ENCODE measurements at regions not wholly inside any gene's neighbourhood (a gene's known extent, or its start where the extent isn't known, plus 50 kb on each side); places are given as distances from the start of the nearest gene placed in this dataset.

DNA sequence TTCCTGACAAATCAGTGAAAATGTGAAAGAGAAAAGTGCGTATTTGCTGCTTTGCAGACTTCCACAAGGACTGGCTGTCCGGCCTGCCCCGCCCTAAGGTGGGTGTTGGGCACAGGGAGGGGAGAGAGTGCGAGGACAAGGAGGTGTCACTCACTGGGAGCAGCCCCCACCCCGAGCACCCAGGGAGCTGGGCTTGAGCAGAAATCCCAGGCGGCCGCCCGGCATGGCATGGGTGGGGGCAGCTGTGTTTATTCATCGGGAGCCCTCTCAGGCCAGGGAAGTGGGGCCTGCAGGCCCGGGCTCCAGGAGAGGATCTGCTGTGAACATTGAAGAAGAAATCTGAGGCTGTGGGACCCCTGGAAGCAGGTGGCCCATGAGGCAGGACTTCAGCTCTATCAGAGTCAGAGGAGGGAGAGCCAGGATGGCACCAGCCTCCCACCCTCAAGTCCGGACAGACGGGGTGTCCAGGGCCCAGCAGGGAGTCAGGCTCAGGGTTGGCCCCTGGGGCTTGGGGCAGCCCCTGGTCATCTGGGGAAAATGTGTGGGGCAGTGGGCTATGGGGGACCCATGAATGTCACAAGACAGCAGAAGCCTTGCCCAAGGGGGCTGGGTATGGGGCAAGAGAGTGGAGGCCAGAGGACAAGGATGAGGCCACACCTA is 164.4 kb upstream of the PPP2R2D start:
- no peak for DNase-seq (ENCODE audit: low read depth)

DNA sequence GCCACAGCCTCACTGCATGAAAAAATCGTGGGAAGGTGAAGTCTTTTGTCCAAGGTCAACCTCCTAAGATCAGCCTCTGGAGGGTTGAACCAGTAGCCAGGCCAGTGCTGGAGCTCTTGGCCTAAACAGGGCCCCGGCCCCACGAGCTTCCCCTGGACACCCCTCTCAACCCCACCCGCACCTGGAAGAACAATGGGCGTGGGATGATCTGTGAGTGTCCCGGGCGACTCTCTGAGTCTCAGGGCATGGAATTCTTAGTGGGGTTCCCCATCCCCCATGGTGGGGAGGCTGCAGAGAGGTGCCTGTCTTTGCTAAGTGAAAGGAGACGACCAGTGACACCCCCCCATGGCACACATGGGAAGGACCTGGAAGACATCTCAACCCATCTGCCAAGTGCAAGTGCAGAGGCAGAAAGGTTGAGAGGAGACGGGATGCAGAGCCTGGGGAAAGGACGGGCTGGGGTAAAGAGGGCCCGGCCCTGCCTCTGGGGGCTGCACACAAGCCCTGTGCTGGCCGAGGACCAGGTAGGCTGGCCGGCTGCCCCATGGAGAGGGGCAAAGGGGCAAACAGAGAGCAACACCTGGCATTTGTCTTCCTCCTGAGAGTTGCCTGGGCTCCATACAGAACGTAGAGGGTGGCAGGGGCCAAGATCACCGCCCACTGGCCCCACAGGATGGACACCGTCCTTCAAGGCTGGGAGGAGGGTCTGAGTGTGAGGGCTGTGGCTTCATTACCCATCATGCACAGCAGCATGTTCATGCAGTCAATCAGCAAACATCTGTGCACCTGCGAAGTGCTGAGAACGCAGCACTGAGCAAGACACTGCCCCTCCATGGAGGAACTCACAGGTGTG is 163.0 kb upstream of the PPP2R2D start:
- no peak for DNase-seq (ENCODE audit: low read depth)

DNA sequence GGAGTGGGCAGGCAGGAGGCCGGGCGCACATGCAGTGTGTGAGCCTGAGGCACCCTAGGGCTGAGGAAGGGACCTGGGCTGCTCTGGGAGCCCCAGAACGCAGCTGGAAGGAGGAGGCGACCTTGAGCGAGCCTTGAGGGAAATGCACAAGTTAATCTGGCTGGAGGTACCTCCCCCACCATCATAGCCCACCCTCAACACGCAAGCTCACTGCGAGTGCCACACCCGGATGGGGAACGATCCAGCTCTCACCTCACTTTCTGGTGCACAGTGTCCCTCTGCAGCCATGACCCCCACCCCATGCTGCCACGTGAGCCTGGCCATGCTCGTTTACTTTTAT is 162.4 kb upstream of the PPP2R2D start:
- DNase-seq (ENCODE audit: low read depth) = no peak

DNA sequence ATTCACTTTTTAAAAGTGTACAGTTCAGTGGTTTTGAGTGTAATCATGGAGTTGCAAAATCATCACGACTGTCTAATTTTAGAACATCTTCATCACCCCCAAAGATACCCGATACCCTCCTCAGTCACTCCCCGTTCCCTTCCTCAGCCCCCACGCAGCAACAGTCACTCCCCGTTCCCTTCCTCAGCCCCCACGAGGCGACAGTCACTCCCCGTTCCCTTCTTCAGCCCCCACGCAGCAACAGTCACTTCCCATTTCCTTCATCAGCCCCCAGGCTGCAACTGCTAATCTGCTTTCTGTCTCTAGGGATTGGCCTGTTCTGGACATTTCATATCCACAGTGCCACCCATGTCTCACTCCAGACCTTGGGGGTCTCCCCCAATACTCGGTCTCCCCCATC is 161.6 kb upstream of the PPP2R2D start:
- DNase-seq (ENCODE audit: low read depth) = no peak

DNA sequence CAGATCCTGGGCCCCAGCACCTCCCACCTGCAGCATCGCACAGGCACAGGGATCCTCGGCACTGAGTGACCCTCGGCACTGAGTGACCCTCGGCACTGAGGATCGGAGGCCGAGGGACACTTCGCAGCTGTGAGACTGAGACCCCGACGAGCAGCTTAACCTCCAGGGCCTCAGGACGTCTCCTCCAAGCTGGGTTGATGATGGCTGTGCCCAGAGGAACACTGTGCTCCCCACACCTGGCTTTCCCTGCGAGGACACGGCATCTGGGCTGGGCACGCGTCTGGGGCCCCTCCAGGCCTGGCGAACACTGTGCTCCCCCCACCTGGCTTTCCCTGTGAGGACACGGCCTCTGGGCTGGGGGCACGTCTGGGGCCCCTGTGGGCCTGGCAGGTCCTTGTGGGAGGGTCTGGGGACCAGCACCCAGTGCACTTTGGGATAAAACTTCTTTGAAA is 158.3 kb upstream of the PPP2R2D start:
- no peak for DNase-seq (ENCODE audit: low read depth)

DNA sequence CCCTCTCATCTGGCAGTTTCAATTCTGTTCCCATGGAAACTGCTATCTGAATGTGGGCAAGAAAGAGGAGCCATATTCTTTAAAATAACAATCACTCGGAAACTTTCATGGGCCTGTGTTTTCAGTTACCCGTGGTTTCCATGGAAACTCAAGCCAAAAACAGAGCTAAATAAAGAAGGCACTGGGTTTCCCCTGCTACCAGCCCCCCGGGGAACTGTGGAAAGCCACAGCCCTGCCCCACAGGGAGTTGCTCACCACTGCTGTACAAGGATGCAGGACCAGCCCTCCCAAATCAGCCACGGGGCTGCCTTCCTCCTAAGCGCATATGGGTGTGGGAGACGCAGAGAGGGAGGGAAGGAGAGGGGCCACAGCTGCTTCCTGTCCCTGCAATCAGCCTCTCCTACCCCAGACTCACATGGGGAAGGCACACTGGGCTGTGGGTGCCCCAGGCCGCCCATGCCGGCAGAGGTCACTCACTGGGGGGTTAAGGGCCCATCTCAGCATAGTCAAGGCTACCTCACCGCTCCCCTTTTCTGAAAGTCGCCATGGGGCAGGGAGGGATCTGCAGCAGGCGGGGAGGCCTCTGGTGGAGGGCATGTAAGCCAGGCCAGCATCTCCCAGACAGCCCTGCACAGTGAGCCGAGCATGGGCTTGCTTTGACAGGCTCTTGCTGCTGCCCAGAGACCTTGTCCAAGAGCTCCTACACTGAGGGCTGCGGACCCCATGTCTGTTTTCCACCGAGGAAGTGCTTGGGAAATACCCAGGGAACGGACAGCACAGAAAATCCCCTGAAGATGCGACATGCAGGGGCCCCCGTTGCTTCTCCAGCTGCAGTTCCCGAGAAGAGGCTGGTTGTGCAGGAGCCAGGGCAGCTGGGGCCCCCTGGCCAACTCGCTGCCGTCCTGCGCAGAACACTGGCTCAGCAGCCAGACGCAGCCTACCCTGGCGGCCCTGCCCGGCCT is 157.3 kb upstream of the PPP2R2D start:
- DNase-seq (ENCODE audit: low read depth) = no peak

DNA sequence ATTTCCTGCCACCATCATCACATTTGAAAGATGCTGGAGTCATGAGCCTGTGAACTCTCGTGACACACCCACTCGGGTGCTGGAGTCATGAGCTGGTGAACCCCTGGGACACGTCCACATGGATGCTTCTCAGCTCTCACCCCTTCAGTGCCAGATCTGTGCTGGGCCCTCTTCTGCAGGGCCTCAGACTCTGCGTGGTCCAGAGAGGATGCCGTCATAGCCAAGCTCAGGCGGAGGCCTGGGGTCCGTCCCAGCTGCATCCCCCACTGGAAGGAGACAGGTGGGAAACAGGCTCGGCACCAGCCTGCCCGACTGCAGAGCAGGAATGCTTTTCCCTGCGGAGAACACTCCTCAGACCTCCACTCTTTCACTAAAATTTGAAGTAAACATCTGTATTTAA is 156.5 kb upstream of the PPP2R2D start:
- DNase-seq (ENCODE audit: low read depth) = no peak

DNA sequence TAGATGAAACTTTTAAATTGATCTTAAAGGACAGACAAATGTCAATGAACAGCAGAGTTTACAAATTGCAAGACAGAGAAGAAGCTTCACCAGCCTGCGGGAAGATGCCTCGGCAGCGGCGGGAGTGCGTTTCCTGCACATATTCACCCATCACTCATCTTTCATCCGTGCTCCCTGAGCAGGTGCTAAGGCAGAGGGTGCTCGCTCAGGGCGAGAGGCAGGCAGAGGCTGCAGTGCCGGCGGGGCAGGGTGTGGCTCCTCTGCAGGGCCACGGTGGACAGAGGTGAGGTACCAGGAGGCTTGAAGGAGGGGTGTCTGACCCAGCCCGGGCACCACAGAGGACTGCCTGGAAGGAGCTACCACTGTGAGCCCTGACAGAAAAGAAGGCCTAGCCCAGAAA is 155.2 kb upstream of the PPP2R2D start:
- no peak for DNase-seq (ENCODE audit: low read depth)

DNA sequence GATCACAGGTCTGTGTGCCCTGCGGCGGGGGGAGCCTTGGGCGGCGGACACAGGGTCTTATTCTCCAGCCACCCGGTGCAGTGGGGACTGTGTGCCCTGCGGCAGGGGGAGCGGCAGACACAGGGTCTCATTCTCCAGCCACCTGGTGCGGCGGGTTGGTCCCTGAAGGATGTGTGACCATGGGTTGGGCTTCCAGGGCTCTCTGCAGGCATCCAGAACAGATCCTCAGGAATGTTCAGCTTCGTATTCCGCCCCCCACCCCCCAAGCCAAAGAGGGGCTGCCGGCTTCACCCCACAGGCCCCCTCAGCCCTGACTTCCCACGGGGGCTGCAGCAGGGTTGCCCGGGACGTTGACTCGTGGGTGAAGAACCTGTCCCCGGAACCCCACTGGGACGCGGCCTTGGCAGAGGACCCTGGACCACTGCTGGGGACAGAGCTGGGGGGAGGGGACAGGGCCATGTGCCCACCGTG is 154.5 kb upstream of the PPP2R2D start:
- no peak for DNase-seq (ENCODE audit: low read depth)

DNA sequence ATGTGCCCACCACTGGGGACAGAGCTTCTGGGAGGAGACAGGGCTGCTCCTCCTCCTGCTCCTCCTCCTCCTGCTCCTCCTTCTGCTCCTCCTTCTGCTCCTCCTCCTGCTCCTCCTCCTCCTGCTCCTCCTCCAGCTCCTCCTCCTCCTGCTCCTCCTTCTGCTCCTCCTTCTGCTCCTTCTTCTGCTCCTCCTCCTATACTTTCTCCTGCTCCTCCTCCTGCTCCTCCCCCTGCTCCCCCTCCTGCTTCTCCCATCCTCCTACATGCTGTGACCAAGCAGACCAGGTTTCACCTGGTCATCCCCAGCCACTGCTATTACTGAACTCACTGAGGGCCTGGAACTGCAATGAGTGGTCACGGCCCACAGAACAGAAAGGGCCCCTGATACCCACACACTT is 154.0 kb upstream of the PPP2R2D start:
- no peak for DNase-seq (ENCODE audit: low read depth)

DNA sequence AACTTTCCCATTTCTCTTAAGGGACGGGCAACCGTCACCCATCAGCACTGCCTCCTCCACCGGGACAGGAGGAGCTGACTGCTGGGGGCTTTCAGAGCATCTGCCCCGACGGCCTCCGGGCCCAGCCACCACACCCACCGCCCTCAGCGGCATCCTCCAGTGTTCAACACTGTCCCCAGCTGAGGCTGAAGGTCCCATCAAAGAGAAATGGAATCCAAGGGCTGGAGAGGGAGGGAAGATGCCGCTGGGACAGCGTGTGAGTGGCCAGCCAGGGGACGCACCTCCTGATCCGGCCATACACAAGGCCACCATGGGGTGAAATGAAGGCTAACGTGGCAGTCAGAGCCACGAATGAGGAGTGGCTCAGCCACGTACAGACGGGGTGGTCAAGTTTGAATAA is 153.6 kb upstream of the PPP2R2D start:
- no peak for DNase-seq (ENCODE audit: low read depth)

DNA sequence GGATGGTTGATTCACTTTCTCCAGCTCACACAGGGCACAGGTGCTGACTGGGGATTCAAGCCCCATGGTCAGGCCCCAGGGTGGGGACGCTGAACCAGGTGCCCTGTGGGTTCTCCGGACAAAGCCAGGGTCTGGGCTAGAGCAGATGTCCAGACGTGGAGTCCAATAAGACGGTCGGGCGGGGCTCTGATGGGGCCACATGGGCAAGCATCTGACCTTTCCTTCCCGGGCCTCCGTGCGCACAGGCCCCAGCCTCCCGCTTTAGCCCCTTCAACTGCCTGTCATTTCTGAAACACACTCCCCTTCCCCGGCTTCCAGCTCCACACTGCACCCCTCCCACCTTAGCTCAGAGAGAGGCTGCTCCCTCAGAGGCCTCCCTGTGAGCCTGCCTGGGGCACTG is 153.0 kb upstream of the PPP2R2D start:
- no peak for DNase-seq (ENCODE audit: low read depth)

DNA sequence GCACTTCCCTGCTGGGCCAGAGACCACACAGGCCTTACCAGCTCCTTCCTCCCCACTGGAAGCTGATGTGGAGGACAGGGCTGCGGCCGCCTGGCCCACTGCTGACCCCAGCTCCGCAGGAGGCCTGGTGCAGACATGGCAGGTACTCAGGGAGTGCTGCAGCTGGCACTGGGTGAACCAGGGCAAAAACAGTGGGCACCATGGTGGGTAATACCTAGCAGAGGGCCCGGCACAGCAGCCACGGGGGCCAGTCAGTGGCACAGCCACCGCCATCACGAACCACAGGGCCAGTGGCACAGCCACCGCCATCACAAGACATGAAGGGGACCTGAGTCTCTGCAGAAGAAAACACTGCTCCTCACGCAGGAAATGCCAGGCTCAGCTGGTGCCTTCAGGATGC is 152.6 kb upstream of the PPP2R2D start:
- DNase-seq (ENCODE audit: low read depth) = no peak

DNA sequence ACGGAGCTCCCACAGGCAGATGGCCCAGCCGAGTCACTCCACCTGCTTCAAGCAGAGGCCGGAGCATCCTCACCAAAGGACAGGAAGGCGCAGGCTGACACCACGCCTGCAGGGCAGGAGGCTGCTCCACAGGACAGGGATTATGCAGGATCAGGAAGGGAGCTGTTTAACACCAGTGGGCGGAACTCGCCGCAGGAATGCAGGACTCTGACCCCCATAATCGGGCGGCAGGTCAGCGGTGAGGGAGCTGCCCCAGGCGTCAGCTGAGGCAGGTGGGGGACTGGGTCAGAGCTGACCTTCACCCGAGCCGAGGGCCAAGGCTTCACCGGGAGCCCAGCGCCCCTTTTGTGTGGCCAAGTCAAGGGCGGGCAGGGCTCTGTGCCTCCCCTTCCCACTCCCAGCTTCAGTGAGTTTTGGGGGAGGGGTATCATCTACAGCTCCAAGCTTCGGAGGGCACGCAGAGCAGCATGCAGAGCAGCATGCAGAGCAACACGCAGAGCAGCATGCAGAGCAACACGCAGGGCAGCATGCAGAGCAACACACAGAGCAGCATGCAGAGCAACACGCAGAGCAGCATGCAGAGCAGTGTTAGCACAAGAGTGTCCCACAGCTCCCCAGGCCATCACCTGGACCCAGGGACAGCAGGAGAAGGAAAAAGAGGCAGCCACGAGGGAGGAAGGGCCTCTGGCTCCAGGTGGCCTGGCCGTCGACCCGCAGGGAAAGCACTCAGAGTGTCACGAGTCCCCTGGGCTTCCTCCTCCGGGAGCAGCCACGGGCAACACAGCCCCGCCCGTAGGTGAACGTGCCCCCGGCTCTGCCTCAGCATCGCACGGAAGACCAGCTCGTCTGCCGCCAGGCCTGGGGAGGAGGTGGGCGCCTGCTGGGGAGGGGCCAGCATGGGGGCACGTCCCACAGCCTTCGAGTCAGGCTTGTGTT is 151.7 kb upstream of the PPP2R2D start:
- DNase-seq (ENCODE audit: low read depth) = no peak

DNA sequence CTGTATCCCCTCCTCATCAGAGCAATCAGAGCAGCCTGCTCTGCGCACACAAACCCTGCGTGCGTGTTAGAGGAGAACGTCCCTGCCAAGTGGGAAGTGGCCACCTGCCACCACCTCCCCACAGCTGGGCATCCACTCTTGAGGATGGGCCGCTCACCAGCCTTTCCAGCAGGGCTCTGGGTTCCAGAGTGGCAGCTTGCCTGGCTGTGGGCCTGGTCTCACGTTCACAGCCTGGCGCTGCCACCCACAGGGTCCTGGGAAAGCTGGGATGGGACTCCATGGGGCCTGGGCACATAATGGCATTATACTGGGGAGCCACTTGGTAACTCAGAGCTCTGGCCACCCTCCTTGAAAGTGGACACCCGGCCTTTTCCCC is 151.1 kb upstream of the PPP2R2D start:
- DNase-seq (ENCODE audit: low read depth) = no peak

DNA sequence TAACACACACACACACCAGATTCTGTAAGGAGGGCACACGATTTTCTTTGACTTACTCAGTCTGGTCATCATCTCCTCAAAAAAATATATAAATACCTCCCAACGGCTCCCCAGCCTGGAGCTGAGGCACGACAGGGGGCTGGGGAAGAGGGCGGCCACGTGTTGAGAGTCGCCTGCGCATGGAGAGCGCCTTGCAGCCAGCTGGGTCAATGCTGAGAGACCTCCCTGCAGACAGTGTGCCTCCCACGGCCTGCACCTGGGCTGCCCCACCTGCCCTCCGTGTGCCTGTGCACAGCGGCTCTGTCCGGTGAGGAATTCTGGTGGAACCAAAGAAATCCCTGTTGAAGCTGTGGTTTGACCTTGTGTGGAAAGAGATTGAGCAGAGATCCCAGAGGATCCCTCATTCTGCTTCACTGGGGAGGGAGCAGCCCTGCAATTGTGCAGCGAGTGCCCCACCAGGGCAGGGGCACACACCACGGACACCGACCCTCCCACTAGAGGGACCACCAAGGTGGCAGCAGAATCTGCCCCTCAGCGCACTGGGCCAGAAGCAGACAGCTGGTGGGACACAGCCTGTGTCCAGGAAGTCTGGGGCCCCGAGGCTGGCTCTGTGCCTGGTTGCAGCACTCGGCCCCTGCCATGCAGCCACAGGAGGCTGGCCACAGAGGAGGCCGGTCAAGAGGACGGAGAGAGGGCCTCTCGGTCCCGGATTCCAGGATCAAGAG is 150.5 kb upstream of the PPP2R2D start:
- no peak for DNase-seq (ENCODE audit: low read depth)

DNA sequence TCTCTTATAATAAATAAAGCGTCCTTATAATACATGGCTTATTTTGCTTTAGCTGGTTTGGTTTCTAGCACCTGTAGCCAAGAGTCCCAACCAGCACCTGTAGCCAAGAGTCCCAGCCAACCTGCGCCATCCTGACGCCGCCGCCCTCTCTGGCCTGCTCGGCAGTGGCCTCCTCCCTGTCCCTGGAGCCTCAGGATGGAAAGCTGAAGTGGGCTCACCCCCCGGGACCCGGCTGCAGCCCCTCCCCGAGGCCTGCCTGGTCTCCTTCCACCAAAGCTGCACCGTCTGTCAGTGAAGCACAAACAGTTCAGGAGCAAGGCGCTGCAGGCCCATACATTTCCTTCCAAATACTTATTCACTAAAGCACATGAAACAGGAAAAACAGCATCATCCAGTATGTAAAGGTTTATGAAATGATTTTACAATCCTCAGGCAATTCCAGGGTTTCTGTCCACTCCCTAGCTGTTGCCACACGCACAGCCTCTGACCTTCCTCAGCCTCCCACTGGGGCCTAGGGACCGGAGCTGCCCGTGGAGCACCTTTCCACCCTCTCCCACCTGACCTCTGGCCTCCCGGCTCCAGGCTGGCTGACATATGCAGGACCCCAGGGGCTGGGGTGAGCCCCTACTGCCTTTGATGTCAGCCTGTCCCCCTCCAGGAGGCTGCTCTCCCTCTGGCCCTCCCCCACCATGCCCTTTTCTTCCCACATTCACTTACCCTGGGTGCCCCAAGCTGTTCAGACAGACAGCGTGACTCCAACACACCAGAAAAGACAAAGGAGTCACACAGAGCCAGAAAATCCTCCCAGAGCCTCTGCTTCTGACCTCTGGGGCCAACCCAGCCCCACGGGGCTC is 149.6 kb upstream of the PPP2R2D start:
- DNase-seq (ENCODE audit: low read depth) = no peak

DNA sequence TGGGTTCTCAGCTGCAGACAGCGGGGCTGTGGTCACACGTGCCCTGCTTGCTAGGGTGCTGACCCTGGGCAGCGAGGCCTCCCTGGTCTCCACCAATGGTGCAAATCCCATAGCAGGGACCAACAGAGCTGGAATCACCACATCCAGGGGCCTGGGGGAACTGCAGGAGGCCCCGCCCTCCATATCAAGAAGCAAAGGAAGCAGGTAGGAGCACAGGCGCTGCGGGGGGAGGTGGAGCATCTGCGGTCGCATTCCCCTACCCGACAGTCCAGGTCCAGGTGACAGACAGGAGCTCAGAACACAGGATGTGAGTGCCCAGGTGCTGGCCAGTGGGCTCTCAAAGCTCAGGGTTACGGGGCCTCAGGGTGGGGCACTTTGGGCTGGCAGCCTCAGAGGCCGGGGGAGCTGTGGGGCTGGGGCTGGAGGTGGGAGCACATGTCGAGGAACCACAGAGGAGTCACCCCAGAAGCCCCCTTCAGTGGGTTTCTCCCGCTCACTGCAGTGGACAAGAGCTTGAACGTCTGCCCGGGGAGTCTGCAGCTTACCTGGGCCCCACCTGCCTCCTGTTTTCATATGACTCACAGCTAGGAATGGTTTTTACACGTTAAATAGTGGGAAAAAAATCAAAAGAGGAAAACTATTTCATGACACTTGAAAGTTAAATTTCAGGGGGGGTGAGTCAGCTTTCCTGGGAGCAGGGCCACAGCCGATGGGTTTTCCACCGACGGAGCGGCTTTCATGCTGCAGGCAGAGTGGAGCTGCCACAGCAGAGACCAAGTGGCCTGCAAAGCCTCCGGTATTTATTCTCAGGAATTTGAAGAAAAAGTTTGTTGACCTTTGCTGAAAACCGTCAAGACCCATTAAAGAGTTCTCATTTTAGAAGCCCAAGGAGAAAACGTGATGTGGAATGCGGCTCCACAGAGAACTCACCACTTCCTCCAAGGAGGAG is 148.7 kb upstream of the PPP2R2D start:
- no peak for DNase-seq (ENCODE audit: low read depth)

DNA sequence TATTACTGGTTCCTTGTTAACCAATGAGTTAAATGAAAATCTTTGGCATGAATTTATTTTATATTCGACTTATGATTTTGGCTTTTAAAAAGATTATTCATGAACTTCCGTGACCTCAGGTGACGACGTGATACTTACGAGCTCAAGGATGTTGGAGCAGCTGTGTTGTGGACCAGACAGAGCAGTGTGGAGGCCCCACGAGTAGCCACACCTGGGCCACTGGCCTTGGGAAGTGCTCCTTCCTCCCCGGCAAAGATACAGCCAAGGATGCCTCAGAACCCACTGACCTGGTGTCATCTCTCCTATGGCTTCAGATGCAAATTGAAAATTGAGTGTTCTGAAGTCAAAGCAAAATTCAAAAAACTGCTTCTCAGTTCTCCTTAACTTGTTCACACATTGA is 147.5 kb upstream of the PPP2R2D start:
- no peak for DNase-seq (ENCODE audit: low read depth)

Data from HS-5 (cell line).